Activated CD8-positive, alpha-beta memory T cell treated with anti-CD3 and anti-CD28 coated beads, Interleukin-2, amount 10 ng/mL, durations not matched to agents 7 days and 5 days (primary cell): ENCODE measurements at regions not wholly inside any gene's neighbourhood (a gene's known extent, or its start where the extent isn't known, plus 50 kb on each side); places are given as distances from the start of the nearest gene placed in this dataset.

ENCODE experiments used
- ATAC-seq: fragments of 150-1000 bp; cut with Tn5 transposase; one replicate; pipeline ENCODE4 v1.10.0; 2021; ENCODE audit warnings: moderate library complexity
- CTCF ChIA-PET: fragments of 350-600 bp; sonication (Branson Sonifier 250); formaldehyde crosslinking; loops from one replicate; lab custom pipeline; 2021; ENCODE audit warnings: antibody characterized with exemption; lab: Charles Lee
- DNase-seq: peaks from one replicate; pipeline ENCODE4 v3.0.0-alpha.2; 2020
- H3K27ac Mint-ChIP-seq: one replicate; pipeline ENCODE4 v1.8.0; 2021; ENCODE audit warnings: mild to moderate bottlenecking, mixed read lengths
- H3K27me3 Mint-ChIP-seq: one replicate; pipeline ENCODE4 v1.8.0; 2021; ENCODE audit warnings: mixed read lengths
- H3K36me3 Mint-ChIP-seq: one replicate; pipeline ENCODE4 v1.8.0; 2021; ENCODE audit warnings: mild to moderate bottlenecking, mixed read lengths
- H3K4me1 Mint-ChIP-seq: one replicate; pipeline ENCODE4 v1.8.0; 2021; ENCODE audit warnings: mixed read lengths
- H3K4me3 Mint-ChIP-seq: one replicate; pipeline ENCODE4 v1.8.0; 2021; ENCODE audit warnings: mild to moderate bottlenecking, moderate library complexity, mixed read lengths
- H3K9me3 Mint-ChIP-seq: one replicate; pipeline ENCODE4 v1.8.0; 2022; ENCODE audit warnings: low read depth, mixed read lengths

DNA sequence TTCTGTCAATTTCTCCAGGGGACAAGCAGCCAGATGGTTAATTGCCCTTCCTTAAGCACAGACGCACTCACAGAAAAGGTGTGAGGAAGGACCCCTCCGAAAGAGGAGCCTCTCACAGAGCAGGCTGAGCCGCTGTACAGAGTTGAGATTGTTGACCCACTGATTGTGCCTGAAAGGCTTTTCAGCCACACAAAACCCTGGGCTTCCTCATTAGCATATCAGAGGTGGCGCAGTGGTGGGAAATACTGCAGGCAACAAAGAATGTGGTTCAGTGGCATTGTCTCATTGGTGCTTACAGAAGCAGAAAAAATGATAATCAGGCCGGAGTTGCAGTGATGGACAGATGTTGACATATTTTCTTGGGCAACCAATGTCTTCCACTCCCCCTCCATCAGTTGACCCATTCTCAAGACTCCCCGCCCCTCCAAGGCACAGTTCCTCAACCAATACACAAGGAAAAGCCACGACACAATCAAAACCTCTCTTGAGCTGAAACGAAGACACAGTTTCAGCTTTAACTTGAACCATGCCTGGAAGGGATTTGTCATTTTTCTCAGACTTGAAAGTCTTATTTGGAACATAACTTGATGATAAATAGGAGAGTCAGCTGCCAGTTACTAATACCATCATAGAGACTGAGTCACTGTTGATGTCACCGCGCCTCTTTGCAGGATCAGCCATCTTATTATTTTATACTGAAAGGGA, 53.1 kb downstream of the ATXN3L start:
- DNase-seq (no peak), ATAC-seq (no peak)
- no peaks in the 10 kb centered on the region for H3K9me3 Mint-ChIP-seq
- H3K27me3 Mint-ChIP-seq: no peaks in the 10 kb centered on the region
- CTCF ChIA-PET: no interaction called here
- no peak overlapping the region for H3K4me3 Mint-ChIP-seq
- no peaks in the 10 kb centered on the region for H3K36me3 Mint-ChIP-seq
- no peak overlapping the region for H3K27ac Mint-ChIP-seq
- peaks cover 7% of the 10 kb centered on the region for H3K4me1 Mint-ChIP-seq

GRCh38 chrX:13265549-13266132, 54.2 kb downstream of the ATXN3L start:
- Mint-ChIP-seq H3K27ac (no peak overlapping the region), H3K4me3 (no peak overlapping the region), H3K9me3 (no peaks in the 10 kb centered on the region), H3K4me1 (peaks cover 7% of the 10 kb centered on the region), H3K36me3 (no peaks in the 10 kb centered on the region), H3K27me3 (no peaks in the 10 kb centered on the region)
- CTCF ChIA-PET: no interaction called here
- DNase-seq (no peak), ATAC-seq (no peak)

DNA sequence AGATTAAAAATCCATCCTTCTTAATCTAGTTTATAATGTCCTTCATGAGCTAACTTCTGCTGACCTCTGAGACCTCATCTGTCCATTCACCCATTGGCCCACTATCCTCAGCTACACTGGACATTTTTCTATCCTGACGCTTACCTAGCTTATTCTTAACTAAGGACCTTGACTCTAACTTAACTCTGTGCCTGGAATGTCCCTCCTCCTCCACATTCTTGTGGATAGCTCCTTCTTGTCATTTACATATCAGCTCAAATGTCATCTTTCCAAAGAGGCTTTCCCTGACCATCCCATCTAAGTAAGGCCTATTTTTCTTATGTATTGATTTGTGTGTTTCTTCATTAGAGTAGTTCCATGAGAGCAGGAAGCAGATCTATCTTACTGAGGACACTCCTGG, 54.7 kb downstream of the ATXN3L start:
- no peaks in the 10 kb centered on the region for H3K27me3 Mint-ChIP-seq
- no peak for DNase-seq
- H3K9me3 Mint-ChIP-seq: no peaks in the 10 kb centered on the region
- H3K27ac Mint-ChIP-seq: no peak overlapping the region
- no peak overlapping the region for H3K4me3 Mint-ChIP-seq
- no peak for ATAC-seq
- peaks cover 7% of the 10 kb centered on the region for H3K4me1 Mint-ChIP-seq
- CTCF ChIA-PET: no interaction called here
- H3K36me3 Mint-ChIP-seq: no peaks in the 10 kb centered on the region

DNA sequence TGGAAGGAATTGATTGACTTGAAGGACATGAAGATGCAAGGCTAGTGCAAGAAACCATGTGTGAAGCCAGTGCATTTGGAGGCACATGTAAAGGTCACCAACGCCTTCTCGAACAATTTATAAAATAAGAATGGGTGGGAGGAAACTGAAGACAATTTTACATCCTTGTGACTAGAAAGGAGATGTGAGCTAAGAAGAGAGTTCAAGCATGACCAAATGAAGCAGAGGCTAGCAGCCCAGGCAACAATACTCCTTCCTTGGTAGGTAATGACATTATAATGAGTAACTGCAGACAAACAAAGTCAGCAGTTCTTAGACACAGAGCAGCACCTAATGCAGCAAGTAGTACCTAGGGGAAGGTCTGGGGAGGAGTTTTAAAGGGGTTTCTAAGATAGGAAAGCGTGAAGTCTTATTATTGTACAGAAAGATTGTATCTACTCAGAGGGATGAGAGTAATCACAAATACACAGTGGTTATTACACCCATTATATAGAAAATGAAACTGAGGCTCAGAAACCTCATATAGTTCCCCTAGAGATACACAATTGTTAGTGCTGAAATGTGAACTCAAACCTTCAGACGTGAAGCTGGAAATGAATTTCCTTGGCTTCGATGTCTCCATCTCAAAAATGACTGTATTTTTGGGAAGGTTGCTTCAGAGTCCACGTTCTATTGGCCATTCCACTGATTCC, 56.1 kb downstream of the ATXN3L start:
- no peak for DNase-seq
- CTCF ChIA-PET: interaction anchor here (0.6 kb wide), 1 partner anchor 317 kb away, joined by 3 read pairs; no protein-coding TSS in a partner anchor
- Mint-ChIP-seq H3K4me1 (peaks cover 7% of the 10 kb centered on the region), H3K9me3 (no peaks in the 10 kb centered on the region), H3K4me3 (no peak overlapping the region), H3K36me3 (no peaks in the 10 kb centered on the region), H3K27ac (no peak overlapping the region), H3K27me3 (no peaks in the 10 kb centered on the region)
- no peak for ATAC-seq

DNA sequence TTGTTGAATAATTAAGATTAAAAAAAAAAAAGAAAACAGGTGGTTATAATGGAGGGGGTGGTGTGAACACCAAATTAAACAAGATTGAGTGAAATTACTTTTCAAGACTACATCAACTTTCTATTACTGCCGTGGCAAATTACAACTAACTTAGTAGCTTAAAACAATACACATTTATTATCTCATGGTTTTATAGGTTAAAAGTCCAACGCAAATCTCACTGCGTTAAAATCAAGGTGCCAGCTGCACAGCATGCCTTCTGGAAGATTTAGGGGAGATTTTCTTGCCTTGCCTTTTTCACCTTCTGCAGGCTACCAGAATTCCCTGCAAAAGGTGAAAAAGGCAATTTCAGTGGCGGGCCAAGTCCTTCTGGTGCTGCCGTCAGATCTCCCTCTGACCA, 58.5 kb downstream of the ATXN3L start:
- CTCF ChIA-PET: no interaction called here
- H3K4me1 Mint-ChIP-seq: peaks cover 19% of the 10 kb centered on the region

DNA sequence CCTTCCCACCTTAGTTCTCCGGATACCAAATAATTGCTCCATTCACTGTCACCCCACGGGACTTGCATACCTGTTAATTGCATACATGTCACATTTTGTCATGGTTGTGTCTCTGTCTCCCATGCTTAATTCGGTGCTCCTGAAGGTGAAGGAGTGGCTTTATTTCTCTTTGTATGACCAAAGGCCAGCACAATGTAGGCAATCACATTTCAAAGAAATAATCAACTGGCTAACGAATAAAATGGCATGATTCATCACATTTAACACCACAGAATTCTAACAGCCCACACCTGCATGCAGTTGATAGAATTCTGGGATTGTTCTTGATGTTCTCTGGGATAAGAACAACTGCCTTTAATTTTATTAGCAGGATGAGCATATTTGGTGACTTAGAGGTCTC, 59.3 kb downstream of the ATXN3L start:
- Mint-ChIP-seq H3K4me3 (no peak overlapping the region), H3K27ac (no peak overlapping the region), H3K27me3 (no peaks in the 10 kb centered on the region), H3K4me1 (peaks cover 25% of the 10 kb centered on the region), H3K9me3 (no peaks in the 10 kb centered on the region), H3K36me3 (peaks cover 4% of the 10 kb centered on the region)
- CTCF ChIA-PET: no interaction called here
- DNase-seq (no peak), ATAC-seq (no peak)

More for the DNA sequence above, 58.5 kb downstream of the ATXN3L start:
- Mint-ChIP-seq H3K27me3 (no peaks in the 10 kb centered on the region), H3K9me3 (no peaks in the 10 kb centered on the region), H3K4me3 (no peak overlapping the region), H3K27ac (no peak overlapping the region), H3K36me3 (no peaks in the 10 kb centered on the region)
- ATAC-seq: no peak
- no peak for DNase-seq

DNA sequence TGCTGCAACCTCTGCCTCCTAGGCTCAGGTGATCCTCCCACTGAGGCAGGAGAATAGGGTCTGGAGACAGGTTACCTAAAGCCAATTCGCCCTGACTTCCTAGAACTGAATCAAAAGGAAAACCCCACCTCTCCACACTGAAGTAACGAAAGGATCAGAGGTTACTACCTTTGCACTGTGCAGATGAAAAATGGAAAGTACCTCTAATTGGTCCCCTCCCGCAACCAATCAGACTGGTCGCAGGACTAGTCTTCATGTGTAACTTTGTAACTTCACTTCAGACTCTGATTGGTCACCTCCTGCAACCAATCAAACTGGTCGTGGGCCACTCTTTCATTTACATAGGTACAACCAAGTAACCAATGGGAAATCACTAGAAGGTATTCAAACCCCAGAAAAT, 61.1 kb downstream of the ATXN3L start:
- CTCF ChIA-PET: no interaction called here
- no peak for ATAC-seq
- DNase-seq: no peak
- Mint-ChIP-seq H3K27me3 (no peaks in the 10 kb centered on the region), H3K4me1 (peaks cover 40% of the 10 kb centered on the region), H3K4me3 (no peak overlapping the region), H3K9me3 (no peaks in the 10 kb centered on the region), H3K27ac (no peak overlapping the region), H3K36me3 (peaks cover 6% of the 10 kb centered on the region)

DNA sequence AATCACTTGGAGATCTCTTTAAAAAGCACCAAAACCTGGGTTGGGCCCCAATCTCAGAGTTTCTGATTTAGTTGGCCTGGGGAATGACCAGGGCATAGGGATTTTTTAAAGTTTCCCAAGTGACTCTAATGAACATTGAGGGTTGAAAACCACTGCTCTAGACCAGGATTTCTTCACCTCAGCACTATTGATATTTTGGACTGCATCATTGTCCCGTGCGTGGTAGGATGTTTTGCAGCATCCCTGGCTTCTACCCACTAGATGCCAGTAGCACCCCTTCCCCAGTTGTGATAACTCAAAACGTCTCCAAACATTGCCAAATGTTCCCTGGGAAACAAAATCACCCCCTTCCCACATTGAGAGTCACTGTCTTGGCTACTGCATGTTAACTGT, 61.8 kb downstream of the ATXN3L start:
- CTCF ChIA-PET: no interaction called here

GRCh38 chrX:13257223-13258051, 62.4 kb downstream of the ATXN3L start:
- H3K4me3 Mint-ChIP-seq: no peak overlapping the region
- DNase-seq: no peak
- peaks cover 8% of the 10 kb centered on the region for H3K36me3 Mint-ChIP-seq
- no peak for ATAC-seq
- no peaks in the 10 kb centered on the region for H3K27me3 Mint-ChIP-seq
- CTCF ChIA-PET: interaction anchor here (2.1 kb wide), 1 partner anchor 231 kb away, joined by 5 read pairs; no protein-coding TSS in a partner anchor
- H3K27ac Mint-ChIP-seq: no peak overlapping the region
- H3K4me1 Mint-ChIP-seq: peaks cover 41% of the 10 kb centered on the region
- H3K9me3 Mint-ChIP-seq: no peaks in the 10 kb centered on the region

More for the DNA sequence above, 61.8 kb downstream of the ATXN3L start:
- no peak for DNase-seq
- H3K27me3 Mint-ChIP-seq: no peaks in the 10 kb centered on the region
- H3K36me3 Mint-ChIP-seq: peaks cover 8% of the 10 kb centered on the region
- no peaks in the 10 kb centered on the region for H3K9me3 Mint-ChIP-seq
- H3K4me1 Mint-ChIP-seq: peaks cover 41% of the 10 kb centered on the region
- no peak overlapping the region for H3K27ac Mint-ChIP-seq
- H3K4me3 Mint-ChIP-seq: no peak overlapping the region
- no peak for ATAC-seq

GRCh38 chrX:13256603-13257002, 63.2 kb downstream of the ATXN3L start:
- ATAC-seq (no peak), DNase-seq (no peak)
- H3K36me3 Mint-ChIP-seq: peaks cover 8% of the 10 kb centered on the region
- CTCF ChIA-PET: interaction anchor here (2.1 to 2.8 kb wide), 2 partner anchors 231 to 310 kb away, joined by 5 to 13 read pairs; no protein-coding TSS in a partner anchor
- no peaks in the 10 kb centered on the region for H3K27me3 Mint-ChIP-seq
- no peak overlapping the region for H3K4me3 Mint-ChIP-seq
- H3K9me3 Mint-ChIP-seq: no peaks in the 10 kb centered on the region
- H3K4me1 Mint-ChIP-seq: peaks cover 41% of the 10 kb centered on the region
- no peak overlapping the region for H3K27ac Mint-ChIP-seq

DNA sequence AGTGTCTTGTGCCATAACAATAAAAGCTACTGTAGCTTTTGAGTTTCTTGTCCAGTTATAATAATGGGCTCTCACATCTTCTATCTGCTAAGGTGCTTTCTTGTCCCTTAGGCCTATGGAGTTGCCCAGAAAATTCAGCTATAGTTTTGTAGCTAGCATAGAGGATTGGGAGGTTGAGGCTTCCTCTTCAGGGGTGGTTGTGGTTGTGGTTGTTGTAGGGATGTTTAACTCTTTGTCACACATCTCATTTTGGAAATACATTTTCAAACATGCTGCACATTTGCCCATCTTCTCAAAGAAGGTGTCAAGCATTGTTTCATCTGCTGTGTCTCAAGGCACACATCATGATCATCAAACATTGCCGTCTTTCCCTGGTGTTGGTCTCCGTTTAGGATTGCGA, 65.0 kb downstream of the ATXN3L start:
- Mint-ChIP-seq H3K27ac (peak overlapping the region; percentile 68), H3K9me3 (no peaks in the 10 kb centered on the region), H3K4me3 (no peak overlapping the region), H3K4me1 (peaks cover 43% of the 10 kb centered on the region), H3K36me3 (peaks cover 8% of the 10 kb centered on the region), H3K27me3 (no peaks in the 10 kb centered on the region)
- DNase-seq (peak; percentile 41), ATAC-seq (peak; percentile 27)
- CTCF ChIA-PET: interaction anchor here (1.0 to 2.8 kb wide), 4 partner anchors 20 to 308 kb away, joined by 3 to 13 read pairs (median 6); no protein-coding TSS in a partner anchor

DNA sequence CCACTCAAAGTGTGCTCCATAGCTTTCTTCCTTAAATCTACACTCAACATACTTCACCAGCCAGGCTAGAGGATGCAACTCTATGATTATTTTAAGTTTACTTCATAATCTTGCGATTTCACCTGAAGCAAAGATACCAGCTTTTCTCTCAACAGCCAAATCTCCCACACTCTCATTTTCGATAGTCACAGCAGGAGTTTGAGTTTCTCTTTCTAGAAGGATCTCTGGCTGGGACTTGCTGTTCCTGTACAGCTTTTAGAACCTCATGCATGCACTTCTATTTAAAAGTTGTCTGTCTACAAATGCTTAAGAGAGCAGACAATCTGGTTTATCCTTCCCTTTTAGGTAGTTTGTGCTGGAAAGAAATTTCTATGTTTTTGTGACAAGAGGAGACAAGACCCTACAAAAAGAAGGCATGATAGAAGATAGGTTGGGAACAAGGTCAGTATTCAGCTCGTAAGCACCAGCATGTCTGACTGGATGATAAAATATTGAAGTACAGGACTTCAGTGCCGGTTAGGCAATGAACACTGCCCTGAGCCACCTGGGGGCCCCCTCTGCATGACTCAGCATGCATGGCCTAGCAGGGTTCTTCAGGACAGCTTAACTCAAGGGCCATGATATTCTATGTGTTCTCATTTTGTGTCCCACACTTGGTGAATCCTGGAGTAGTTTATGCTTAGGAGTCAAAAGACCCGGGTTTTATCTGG, 65.6 kb downstream of the ATXN3L start:
- CTCF ChIA-PET: interaction anchor here (0.9 to 2.8 kb wide), 4 partner anchors 19 to 307 kb away, joined by 3 to 13 read pairs (median 5); no protein-coding TSS in a partner anchor
- DNase-seq: peak; percentile 43
- Mint-ChIP-seq H3K9me3 (no peaks in the 10 kb centered on the region), H3K27me3 (no peaks in the 10 kb centered on the region), H3K4me1 (peaks cover 43% of the 10 kb centered on the region), H3K36me3 (peaks cover 8% of the 10 kb centered on the region), H3K4me3 (no peak overlapping the region), H3K27ac (peak overlapping the region; percentile 68)
- ATAC-seq: peak; percentile 70
